Natural killer cell (primary cell): ENCODE measurements at regions not wholly inside any gene's neighbourhood (a gene's known extent, or its start where the extent isn't known, plus 50 kb on each side); places are given as distances from the start of the nearest gene placed in this dataset.
A peak's percentile ranks its signal among the peaks of the same experiment; 100 is the strongest.

Experiments used
- ATAC-seq, 3 donors: fragments of 150-1000 bp in 2 of 3; fragments of 200-7000 bp in 1 of 3; cut with Tn5 transposase; 1 replicate in 1 of 3; 2 replicates in 2 of 3; pipeline ENCODE4 v1.10.0; 2021; ENCODE audit warnings: mild to moderate bottlenecking in 2 of 3, moderate library complexity in 2 of 3
- DNase-seq, 2 donors: peaks; one replicate each; pipeline versions ENCODE4 v3.0.0 to v3.0.0-alpha.2; 2013 to 2021; ENCODE audit warnings: mixed read lengths in 1 of 2
- H3K27ac ChIP-seq: one replicate; pipeline ENCODE4 v1.5.1; 2013; ENCODE audit warnings: mild to moderate bottlenecking, low read length
- H3K27me3 ChIP-seq: one replicate; pipeline ENCODE4 v1.6.1; 2013; ENCODE audit warnings: low read length; ENCODE audit not compliant: control insufficient read depth, insufficient read depth
- H3K36me3 ChIP-seq: one replicate; pipeline ENCODE4 v1.6.1; 2013; ENCODE audit warnings: low read length; ENCODE audit not compliant: control insufficient read depth, insufficient read depth
- H3K4me1 ChIP-seq: one replicate; pipeline ENCODE4 v1.6.1; 2013; ENCODE audit warnings: low read length; ENCODE audit not compliant: control insufficient read depth, insufficient read depth
- H3K4me3 ChIP-seq: one replicate; pipeline ENCODE4 v1.5.1; 2013; ENCODE audit warnings: low read length
- H3K9me3 ChIP-seq: one replicate; pipeline ENCODE4 v1.6.1; 2013; ENCODE audit warnings: low read length; ENCODE audit not compliant: control insufficient read depth, insufficient read depth
- H3K27ac Mint-ChIP-seq, 2 donors: one replicate each; pipeline ENCODE4 v1.8.0; 2022; ENCODE audit warnings: mild to moderate bottlenecking in 2 of 2, mixed read lengths in 2 of 2, moderate library complexity in 1 of 2
- H3K27me3 Mint-ChIP-seq, 2 donors: one replicate each; pipeline ENCODE4 v1.8.0; 2022; ENCODE audit warnings: low read depth in 2 of 2, mixed read lengths in 2 of 2
- H3K36me3 Mint-ChIP-seq: one replicate; pipeline ENCODE4 v1.8.0; 2022; ENCODE audit warnings: mixed read lengths
- H3K4me1 Mint-ChIP-seq, 2 donors: one replicate each; pipeline ENCODE4 v1.8.0; 2022; ENCODE audit warnings: mixed read lengths in 2 of 2
- H3K4me3 Mint-ChIP-seq: one replicate; pipeline ENCODE4 v1.8.0; 2022; ENCODE audit warnings: mild to moderate bottlenecking, moderate library complexity, mixed read lengths
- H3K9me3 Mint-ChIP-seq, 2 donors: one replicate each; pipeline ENCODE4 v1.8.0; 2022; ENCODE audit warnings: mixed read lengths in 2 of 2
- WGBS: methylation state at CpG from one replicate; pipeline ENCODE4 v1.1.7; 2013; ENCODE audit warnings: missing lambda C conversion rate; ENCODE audit not compliant: insufficient coverage; 5-methylcytosine and 5-hydroxymethylcytosine counted together
- intact Hi-C: fragments of 100-400 bp; cut with micrococcal nuclease; formaldehyde crosslinking; loops from one replicate; pipeline ENCODE4 v1.14.2; 2022
- TF ChIP-seq, protein P1 (sequence below): fragments of 200-600 bp; IDR thresholded peaks from one replicate; pipeline ENCODE4 v1.8.0; 2022; ENCODE audit warnings: antibody characterized with exemption

DNA sequence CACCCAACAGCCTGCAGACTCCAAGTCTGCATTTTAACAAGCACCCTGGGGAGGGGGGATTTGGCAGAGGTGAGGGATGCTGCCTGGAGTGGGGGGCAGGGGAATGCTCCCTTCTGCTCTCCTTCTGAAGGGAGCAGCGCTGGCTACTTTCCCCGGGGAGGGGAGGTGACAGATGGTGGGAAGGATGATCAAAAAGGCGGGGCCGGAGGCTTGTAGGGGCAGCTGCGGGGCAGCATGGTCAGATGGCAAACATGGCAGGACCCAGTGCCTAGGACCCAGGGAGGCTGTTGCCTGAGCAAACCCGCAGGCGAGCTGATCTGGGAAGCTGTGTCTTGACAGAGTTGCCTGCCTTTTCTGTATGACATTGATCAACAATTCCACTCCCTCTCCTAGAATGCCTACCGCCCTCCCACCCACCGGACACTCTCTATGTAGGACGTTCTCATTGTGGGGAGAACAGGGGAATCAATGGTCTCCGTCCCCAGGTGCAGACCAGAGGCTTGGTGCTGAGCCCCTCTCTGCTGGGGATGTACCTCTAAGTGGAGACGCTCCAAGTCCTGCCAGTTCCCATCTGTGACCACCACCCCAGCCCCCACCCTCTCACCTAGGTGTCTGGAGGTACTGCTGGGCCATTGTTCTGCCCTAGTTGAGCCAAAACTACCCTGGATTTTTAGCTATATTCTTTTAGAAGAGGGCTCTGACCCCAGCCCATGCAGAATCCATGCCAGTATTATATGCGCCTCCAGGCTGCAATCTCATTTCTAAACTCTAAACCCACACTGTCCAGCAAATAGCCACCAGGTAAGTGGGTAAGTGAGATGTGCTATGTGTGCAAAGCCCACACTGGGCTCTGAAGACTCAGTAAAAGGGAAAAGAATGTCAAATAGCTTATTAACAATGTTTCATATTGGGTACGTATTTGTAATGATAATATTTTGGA is 89.7 kb upstream of the SEC11C start:
- peak in 1 of 3 donors; percentile 2 for ATAC-seq
- Mint-ChIP-seq H3K36me3 (no peaks in the 10 kb centered on the region), H3K4me1 (no peaks in the 10 kb centered on the region), H3K27me3 (peaks cover 17% of the 10 kb centered on the region in 2 donors), H3K27ac (no peak overlapping the region), H3K9me3 (no peaks in the 10 kb centered on the region), H3K4me3 (no peak overlapping the region)
- WGBS: 83% methylated on average over 12 of the region's 14 CpGs
- H3K27ac ChIP-seq: no peak overlapping the region
- no peak for DNase-seq
- H3K36me3 ChIP-seq: no peaks in the 10 kb centered on the region
- no peak overlapping the region for H3K4me3 ChIP-seq
- TF ChIP-seq, protein P1, sequence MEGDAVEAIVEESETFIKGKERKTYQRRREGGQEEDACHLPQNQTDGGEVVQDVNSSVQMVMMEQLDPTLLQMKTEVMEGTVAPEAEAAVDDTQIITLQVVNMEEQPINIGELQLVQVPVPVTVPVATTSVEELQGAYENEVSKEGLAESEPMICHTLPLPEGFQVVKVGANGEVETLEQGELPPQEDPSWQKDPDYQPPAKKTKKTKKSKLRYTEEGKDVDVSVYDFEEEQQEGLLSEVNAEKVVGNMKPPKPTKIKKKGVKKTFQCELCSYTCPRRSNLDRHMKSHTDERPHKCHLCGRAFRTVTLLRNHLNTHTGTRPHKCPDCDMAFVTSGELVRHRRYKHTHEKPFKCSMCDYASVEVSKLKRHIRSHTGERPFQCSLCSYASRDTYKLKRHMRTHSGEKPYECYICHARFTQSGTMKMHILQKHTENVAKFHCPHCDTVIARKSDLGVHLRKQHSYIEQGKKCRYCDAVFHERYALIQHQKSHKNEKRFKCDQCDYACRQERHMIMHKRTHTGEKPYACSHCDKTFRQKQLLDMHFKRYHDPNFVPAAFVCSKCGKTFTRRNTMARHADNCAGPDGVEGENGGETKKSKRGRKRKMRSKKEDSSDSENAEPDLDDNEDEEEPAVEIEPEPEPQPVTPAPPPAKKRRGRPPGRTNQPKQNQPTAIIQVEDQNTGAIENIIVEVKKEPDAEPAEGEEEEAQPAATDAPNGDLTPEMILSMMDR: no peak
- no peaks in the 10 kb centered on the region for H3K9me3 ChIP-seq
- no peaks in the 10 kb centered on the region for H3K4me1 ChIP-seq
- no peaks in the 10 kb centered on the region for H3K27me3 ChIP-seq
- intact Hi-C loops: no loop called here

DNA sequence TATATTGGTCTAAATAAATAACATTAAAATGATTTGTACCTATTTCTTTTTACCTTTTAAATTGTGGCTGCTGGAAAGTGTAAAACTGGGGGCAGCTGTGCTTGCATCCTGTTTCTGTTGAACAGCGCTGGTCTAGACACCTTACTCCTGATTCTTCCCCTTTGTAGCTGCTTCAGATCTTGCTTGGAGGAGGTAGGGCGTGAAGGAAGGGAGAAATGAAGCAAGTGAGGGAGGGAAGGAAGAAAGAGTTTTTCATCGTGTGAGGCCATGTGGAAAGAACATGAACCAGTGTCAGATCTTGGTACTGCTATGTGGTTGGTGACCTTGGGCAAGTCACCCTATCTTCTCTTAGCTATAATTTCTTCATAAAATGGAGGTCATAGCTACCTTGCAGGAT is 89.0 kb upstream of the SEC11C start:
- H3K4me1 ChIP-seq: no peaks in the 10 kb centered on the region
- no peaks in the 10 kb centered on the region for H3K4me1 Mint-ChIP-seq
- no peaks in the 10 kb centered on the region for H3K36me3 ChIP-seq
- peaks cover 17% of the 10 kb centered on the region in 2 donors for H3K27me3 Mint-ChIP-seq
- no peaks in the 10 kb centered on the region for H3K9me3 ChIP-seq
- no peaks in the 10 kb centered on the region for H3K9me3 Mint-ChIP-seq
- ATAC-seq: no peak
- no peak for DNase-seq
- H3K4me3 ChIP-seq: no peak overlapping the region
- H3K27ac Mint-ChIP-seq: no peak overlapping the region
- TF ChIP-seq, protein P1: no peak
- H3K27me3 ChIP-seq: no peaks in the 10 kb centered on the region
- intact Hi-C loops: no loop called here
- 63% methylated on average over 2 of the region's 3 CpGs for WGBS
- H3K36me3 Mint-ChIP-seq: no peaks in the 10 kb centered on the region
- H3K27ac ChIP-seq: no peak overlapping the region
- no peak overlapping the region for H3K4me3 Mint-ChIP-seq

DNA sequence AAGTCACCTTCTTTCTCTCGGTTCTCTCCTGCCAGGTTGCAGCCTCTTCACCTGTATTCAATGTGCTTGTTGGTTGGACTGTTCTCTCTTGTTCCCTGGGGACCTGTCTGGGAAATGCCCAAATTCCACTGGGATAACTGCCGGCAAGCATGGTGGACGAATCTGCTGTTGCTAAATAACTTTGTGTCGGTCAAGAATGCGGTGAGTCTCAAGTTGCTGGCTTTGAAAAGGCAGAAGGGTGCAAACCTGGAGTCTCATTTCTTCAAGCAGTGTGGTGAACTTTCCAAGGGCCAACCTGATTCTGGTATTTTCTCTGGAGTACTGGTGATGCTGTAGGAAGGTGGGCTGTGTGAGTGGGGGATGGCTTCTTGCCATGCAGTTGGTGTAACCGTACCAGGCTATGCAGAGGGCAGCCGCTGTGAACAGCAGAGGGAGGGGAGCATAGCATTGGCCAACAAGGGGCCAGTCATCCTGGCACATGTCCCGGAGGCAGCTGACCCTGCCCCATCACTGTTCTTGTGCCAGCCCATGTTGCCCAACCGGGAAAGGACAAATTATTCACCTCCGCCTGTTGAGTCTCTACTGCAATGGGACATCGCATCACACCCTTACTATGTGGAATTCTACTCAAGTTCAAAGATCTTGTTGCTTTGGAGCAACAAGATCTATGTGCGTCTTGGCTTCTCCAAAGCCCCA is 88.1 kb upstream of the SEC11C start:
- 95% methylated on average over 12 of the region's 12 CpGs for WGBS
- H3K4me1 ChIP-seq: no peaks in the 10 kb centered on the region
- H3K27me3 ChIP-seq: no peaks in the 10 kb centered on the region
- DNase-seq: no peak
- peaks cover 17% of the 10 kb centered on the region in 2 donors for H3K27me3 Mint-ChIP-seq
- TF ChIP-seq, protein P1: no peak
- no peaks in the 10 kb centered on the region for H3K9me3 Mint-ChIP-seq
- H3K27ac ChIP-seq: no peak overlapping the region
- H3K4me3 Mint-ChIP-seq: no peak overlapping the region
- no peaks in the 10 kb centered on the region for H3K36me3 ChIP-seq
- no peak overlapping the region for H3K27ac Mint-ChIP-seq
- no peak for ATAC-seq
- no peak overlapping the region for H3K4me3 ChIP-seq
- no peaks in the 10 kb centered on the region for H3K9me3 ChIP-seq
- H3K4me1 Mint-ChIP-seq: no peaks in the 10 kb centered on the region
- no peaks in the 10 kb centered on the region for H3K36me3 Mint-ChIP-seq
- intact Hi-C loops: no loop called here
